ENCODE measurements at regions not wholly inside any gene's neighbourhood (a gene's known extent, or its start where the extent isn't known, plus 50 kb on each side); places are given as distances from the start of the nearest gene placed in this dataset.

DNA sequence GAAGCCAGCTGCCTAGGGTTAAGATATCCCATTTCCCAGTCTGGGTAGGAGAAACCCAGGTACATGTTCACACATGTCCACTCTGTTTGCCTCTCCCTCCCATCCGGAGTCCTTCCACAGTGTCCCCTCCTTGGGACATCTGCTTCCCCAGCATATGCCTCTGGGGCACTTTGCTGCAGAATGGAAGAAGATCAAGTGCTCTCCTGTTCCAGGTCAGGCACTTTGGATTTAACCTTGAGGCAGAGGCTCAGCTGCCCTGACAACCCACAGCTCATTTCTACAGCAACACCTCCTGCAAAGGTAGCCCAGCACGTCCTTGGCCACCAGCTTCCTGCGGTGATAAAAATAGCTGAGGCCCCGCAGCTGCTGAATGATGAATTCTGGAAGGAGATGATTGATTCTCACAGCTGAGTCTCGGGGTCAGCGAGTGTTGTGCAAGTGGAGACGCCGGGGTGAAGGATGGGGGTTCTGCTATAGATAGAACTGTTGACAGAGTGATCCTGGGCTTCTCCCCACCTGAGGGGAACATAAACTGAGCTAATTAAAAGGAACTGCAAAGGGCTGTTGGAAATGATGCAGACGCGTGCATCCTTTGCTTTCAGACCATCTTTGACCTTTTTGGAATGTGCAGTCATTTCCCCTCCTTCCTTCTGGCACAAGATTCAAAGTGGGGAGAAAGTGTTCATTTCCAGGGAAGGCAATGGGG is 145.0 kb downstream of the SLC38A6 start:
- ChIA-PET POLR2A (ENCODE audit: partially characterized antibody) (interaction anchor here (1.2 kb wide), 1 partner anchor 9 kb away, joined by 3 read pairs; no protein-coding TSS in a partner anchor), CTCF (ENCODE audit: partially characterized antibody) (interaction anchor here (0.6 kb wide), 1 partner anchor 21 kb away, joined by 7 read pairs; no protein-coding TSS in a partner anchor)
- no peak overlapping the region for H4K8ac ChIP-seq (ENCODE audit: extremely low read depth, insufficient read depth, low read length)
- no peak overlapping the region for H3K56ac ChIP-seq (replicated peaks; ENCODE audit: insufficient read length, low read depth, low read length)
- H3K18ac ChIP-seq (ENCODE audit: extremely low read depth, low read length): 0 out of 2 replicates have a peak overlapping the region, but pooled peaks have one; percentile 21
- no peaks in the 10 kb centered on the region for H3K23me2 ChIP-seq (ENCODE audit: low read depth, low read length)
- H3K23ac ChIP-seq (ENCODE audit: insufficient read length): no peak overlapping the region
- no peak overlapping the region for H3K4me3 ChIP-seq (ENCODE audit: extremely low read depth in 1 of 4, insufficient read depth in 2 of 4, low read depth in 3 of 4, low read length in 4 of 4)
- no peak overlapping the region for H3K27ac ChIP-seq (ENCODE audit: low read depth, low read length)
- no peak for DNase-seq (ENCODE audit: low read depth in 1 of 2, low spot score in 2 of 2)
- peak overlapping the region; percentile 87; the same call in 1 of the 2 replicates for H2BK20ac ChIP-seq (ENCODE audit: low read length)
- peaks cover 0 to 6% (median 0%) of the 10 kb centered on the region in 4 experiments; a peak in 2 of 8 replicates for H3K36me3 ChIP-seq (ENCODE audit: control insufficient read depth in 2 of 4, insufficient read depth in 4 of 4, low read length in 3 of 4)
- no peak overlapping the region; the same call in 1 of the 2 replicates for H2AFZ ChIP-seq (ENCODE audit: low read length)
- no peaks in the 10 kb centered on the region for H3K27me3 ChIP-seq (replicated peaks in 1 of 4; ENCODE audit: control insufficient read depth in 3 of 4, extremely low read depth in 1 of 4, insufficient read depth in 3 of 4, low read length in 3 of 4)
- no peak overlapping the region for H3K9ac ChIP-seq (replicated peaks in 1 of 4; ENCODE audit: extremely low read depth in 1 of 4, low read depth in 3 of 4, low read length in 3 of 4)
- H4K5ac ChIP-seq (ENCODE audit: insufficient read length, low read depth, low read length): no peak overlapping the region
- peak overlapping the region; percentile 6; the same call in 1 of the 2 replicates for H2BK12ac ChIP-seq (ENCODE audit: low read depth, low read length)
- H2AK5ac ChIP-seq (ENCODE audit: low read depth, low read length): no peak overlapping the region
- H3K14ac ChIP-seq (ENCODE audit: insufficient read length): no peak overlapping the region
- no peak overlapping the region for H2BK120ac ChIP-seq (replicated peaks; ENCODE audit: low read depth, low read length)
- H3K4ac ChIP-seq (replicated peaks; ENCODE audit: insufficient read length, low read depth, low read length): no peak overlapping the region
- H2BK15ac ChIP-seq (ENCODE audit: low read length): no peak overlapping the region
- H4K20me1 ChIP-seq (replicated peaks in 1 of 2; ENCODE audit: control insufficient read depth in 1 of 2, insufficient read depth in 2 of 2, low read length in 2 of 2): no peaks in the 10 kb centered on the region
- H3K4me1 ChIP-seq (replicated peaks in 1 of 4; ENCODE audit: control insufficient read depth in 3 of 4, insufficient read depth in 4 of 4, low read length in 3 of 4): peaks cover 0 to 10% (median 3%) of the 10 kb centered on the region in 4 experiments; a peak in 5 of 7 replicates
- peak overlapping the region; percentile 82 for H4K91ac ChIP-seq (replicated peaks; ENCODE audit: insufficient read length, low read length)
- no peak overlapping the region for H3K4me2 ChIP-seq (ENCODE audit: insufficient read depth in 1 of 2, low read depth in 2 of 2, low read length in 2 of 2)
- no peaks in the 10 kb centered on the region for H3K79me1 ChIP-seq (ENCODE audit: low read depth, low read length)
- WGBS, 2 experiments (ENCODE audit: extremely low coverage in 1 of 2, insufficient coverage in 1 of 2, insufficient read length in 1 of 2, insufficient replicate concordance in 2 of 2, low coverage in 1 of 2, low lambda C conversion rate in 2 of 2, missing lambda C conversion rate in 1 of 2): 94% methylated on average over 10 of the region's 10 CpGs; no CpG with 5 or more reads in 1 of the 2 experiments
- H3K79me2 ChIP-seq (ENCODE audit: control insufficient read depth in 1 of 2, insufficient read depth in 2 of 2, low read length in 2 of 2): no peaks in the 10 kb centered on the region
- FAIRE-seq: no peak
- H2BK5ac ChIP-seq (ENCODE audit: low read depth, low read length): peak overlapping the region; percentile 42; the same call in 1 of the 2 replicates
- H3K9me3 ChIP-seq (ENCODE audit: insufficient read depth in 2 of 2, low read depth in 1 of 2, low read length in 1 of 2): peaks cover 4 to 9% of the 10 kb centered on the region in 2 experiments; a peak in 3 of 4 replicates
- TF ChIP-seq SP1 (IDR thresholded peaks at IDR 0.05; ENCODE audit: low read depth, low read length) (no peak), NRF1 (IDR thresholded peaks at IDR 0.05; ENCODE audit: low read depth, low read length) (no peak), POLR2A (IDR thresholded peaks at IDR 0.05; ENCODE audit: control extremely low read depth in 1 of 2, low read depth in 2 of 2, low read length in 2 of 2) (no peak), BACH1 (IDR thresholded peaks at IDR 0.05; ENCODE audit: low read length) (no peak), CBX8 (IDR thresholded peaks at IDR 0.05; ENCODE audit: borderline replicate concordance, low read depth, low read length) (no peak), EP300 (IDR thresholded peaks at IDR 0.05; ENCODE audit: borderline replicate concordance in 1 of 2, low read depth in 2 of 2, low read length in 2 of 2) (no peak), CTCF (IDR thresholded peaks at IDR 0.05; ENCODE audit: control extremely low read depth in 1 of 3, insufficient read depth in 1 of 3, low read depth in 1 of 3, low read length in 3 of 3) (no peak), POU5F1 (IDR thresholded peaks at IDR 0.05; ENCODE audit: low read depth, low read length) (no peak), CEBPB (IDR thresholded peaks at IDR 0.05; ENCODE audit: low read depth, low read length) (no peak), SAP30 (IDR thresholded peaks at IDR 0.05; ENCODE audit: insufficient read depth, insufficient replicate concordance, low read length) (no peak)
